GM12865 (cell line): ENCODE measurements at regions not wholly inside any gene's neighbourhood (a gene's known extent, or its start where the extent isn't known, plus 50 kb on each side); places are given as distances from the start of the nearest gene placed in this dataset.

Experiments used
- DNase-seq: peaks from one replicate; pipeline ENCODE4 v3.0.0; 2010; ENCODE audit warnings: low read depth
- H3K4me3 ChIP-seq: 2 replicates; pipeline ENCODE4 v1.5.1; 2011; ENCODE audit warnings: mild to moderate bottlenecking, low read depth, low read length, control low read depth
- CTCF ChIP-seq: IDR thresholded peaks from 2 replicates; pipeline ENCODE4 v1.5.1; 2011; ENCODE audit warnings: low read length, control low read depth, low read depth, inconsistent platforms; ENCODE audit not compliant: insufficient read depth; ENCODE audit errors: missing control alignments

- TF ChIP-seq CTCF = no peak
Observed at GRCh38 chrX:73768886-73769285, 83.6 kb downstream of the XIST start.

GRCh38 chrX:73768160-73768559, 84.4 kb downstream of the XIST start:
- no peak for DNase-seq
- TF ChIP-seq CTCF = no peak
- H3K4me3 ChIP-seq = no peak overlapping the region

More at GRCh38 chrX:73768886-73769285, 83.6 kb downstream of the XIST start:
- no peak overlapping the region for H3K4me3 ChIP-seq
- DNase-seq = no peak

- H3K4me3 ChIP-seq = no peak overlapping the region
- TF ChIP-seq CTCF = no peak
- no peak for DNase-seq
Observed at GRCh38 chrX:73767017-73767416, 85.5 kb downstream of the XIST start.

GRCh38 chrX:73766431-73766795, 86.1 kb downstream of the XIST start:
- DNase-seq = no peak
- no peak for TF ChIP-seq CTCF
- H3K4me3 ChIP-seq = no peak overlapping the region

- DNase-seq = no peak
- H3K4me3 ChIP-seq = no peak overlapping the region
- TF ChIP-seq CTCF = no peak
Observed at GRCh38 chrX:73765776-73766430, 86.6 kb downstream of the XIST start.

- H3K4me3 ChIP-seq = no peak overlapping the region
- no peak for TF ChIP-seq CTCF
- peak; percentile 54 for DNase-seq
Observed at GRCh38 chrX:73758250-73758649, 94.3 kb downstream of the XIST start.
